Activated effector memory CD4-positive, alpha-beta T cell treated with Interleukin-2 at 50 U/mL for 16 hours (primary cell): ENCODE measurements at regions not wholly inside any gene's neighbourhood (a gene's known extent, or its start where the extent isn't known, plus 50 kb on each side); places are given as distances from the start of the nearest gene placed in this dataset.
"Not testable (repeated sequence)": the region's sequence is repeated elsewhere in the genome, so short reads cannot be mapped to it uniquely, and the experiment has no call there.

Experiments used
- DNase-seq: peaks from one replicate; pipeline ENCODE4 v3.0.0-alpha.2; 2020

DNA sequence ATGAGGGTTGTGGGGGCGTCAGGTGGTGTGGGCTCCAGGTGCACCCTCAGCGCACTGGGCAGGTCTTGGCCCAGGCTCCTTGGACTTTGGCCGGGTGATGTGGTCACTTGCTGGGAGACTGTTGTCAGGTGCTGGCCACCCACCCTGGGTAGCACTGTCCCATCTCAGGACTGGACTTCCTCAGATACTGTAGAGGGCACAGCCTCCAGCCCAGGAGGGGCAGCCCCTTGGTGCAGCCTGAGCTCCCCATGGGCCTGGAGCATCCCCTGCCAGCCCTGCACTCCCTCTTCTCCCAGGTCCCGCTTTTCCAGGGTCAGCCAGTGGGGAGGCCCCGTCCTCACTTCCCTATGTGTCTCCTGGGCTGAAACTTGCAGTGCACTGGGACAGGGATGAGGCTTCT, 592.3 kb downstream of the CWH43 start:
- not testable (repeated sequence) for DNase-seq

- DNase-seq, result not testable (repeated sequence)
Measured at GRCh38 chr4:49578899-49579298, 592.8 kb downstream of the CWH43 start.

DNA sequence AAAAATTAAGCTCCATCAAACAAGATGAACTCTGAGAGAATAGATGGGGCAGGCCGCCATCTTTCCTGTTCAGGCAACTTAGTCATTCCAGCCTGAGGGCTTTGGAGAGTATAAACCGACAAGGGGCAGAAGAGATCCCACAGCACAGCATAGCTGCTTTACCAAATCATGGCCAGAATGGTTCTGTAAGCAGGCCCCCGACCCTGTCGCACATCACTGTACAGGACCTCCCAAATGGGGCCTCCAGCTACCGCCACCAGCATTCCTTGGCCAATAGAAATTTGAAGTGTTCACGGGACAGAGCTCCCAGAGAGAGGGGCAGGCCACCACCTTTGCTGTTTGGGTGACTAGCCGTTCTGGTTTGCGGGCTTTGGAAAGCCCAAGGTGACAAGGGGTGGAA, 594.1 kb downstream of the CWH43 start:
- DNase-seq, result not testable (repeated sequence)

DNA sequence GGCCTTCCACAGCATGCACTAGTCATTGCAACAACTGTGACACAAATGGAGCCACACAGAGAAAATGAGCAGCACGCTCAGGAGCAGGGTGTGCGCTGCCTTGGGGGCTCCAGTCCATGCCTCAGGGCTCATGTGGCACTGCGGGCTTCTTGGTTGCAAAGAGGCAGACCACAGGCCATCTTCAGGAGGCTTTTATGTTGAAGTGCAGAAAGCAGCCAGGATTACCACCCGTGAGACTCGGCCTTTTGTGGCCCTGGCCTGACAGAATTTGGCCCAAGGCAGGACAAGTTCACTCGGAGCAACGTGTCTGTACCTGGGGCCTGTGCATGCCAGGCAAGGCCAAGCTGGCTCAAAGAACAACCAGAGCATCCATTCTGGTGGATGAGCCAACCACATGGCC, 602.3 kb downstream of the CWH43 start:
- not testable (repeated sequence) for DNase-seq

- not testable (repeated sequence) for DNase-seq
Measured at GRCh38 chr4:49618436-49618835, 632.4 kb downstream of the CWH43 start.

DNA sequence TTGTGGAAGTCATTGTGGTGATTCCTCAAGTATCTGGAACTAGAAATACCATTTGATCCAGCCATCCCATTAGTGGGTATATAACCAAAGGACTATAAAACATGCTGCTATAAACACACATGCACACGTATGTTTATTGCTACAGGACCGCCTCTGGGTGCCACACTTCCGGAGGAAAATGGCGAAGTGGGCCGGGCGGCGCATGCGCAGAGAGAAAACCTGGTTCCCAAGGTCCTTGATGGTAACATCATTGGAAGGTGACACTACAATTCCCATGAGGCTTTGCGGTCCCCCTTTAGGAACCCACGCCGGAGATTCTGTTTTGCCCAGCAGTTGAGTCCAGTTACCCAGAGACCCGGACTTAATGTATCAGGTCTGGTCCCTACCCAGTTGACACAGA, 640.4 kb downstream of the CWH43 start:
- DNase-seq, result not testable (repeated sequence)
